Effector memory CD4-positive, alpha-beta T cell (primary cell): ENCODE measurements at regions not wholly inside any gene's neighbourhood (a gene's known extent, or its start where the extent isn't known, plus 50 kb on each side); places are given as distances from the start of the nearest gene placed in this dataset.

Source experiments
- DNase-seq, 3 donors: peaks; one replicate each; pipeline ENCODE4 v3.0.0-alpha.2; 2020
- H3K27ac ChIP-seq: 2 replicates; pipeline ENCODE4 v1.7.0; 2013; ENCODE audit warnings: mild to moderate bottlenecking, low read length, moderate library complexity; ENCODE audit not compliant: insufficient read depth, poor library complexity, severe bottlenecking
- H3K27me3 ChIP-seq: replicated peaks from 2 replicates; pipeline ENCODE4 v1.7.0; 2013; ENCODE audit warnings: mild to moderate bottlenecking, low read length; ENCODE audit not compliant: insufficient read depth, control insufficient read depth, poor library complexity, severe bottlenecking
- H3K36me3 ChIP-seq: 2 replicates; pipeline ENCODE4 v1.7.0; 2013; ENCODE audit warnings: mild to moderate bottlenecking, low read length, moderate library complexity; ENCODE audit not compliant: control insufficient read depth, insufficient read depth
- H3K4me1 ChIP-seq: 2 replicates; pipeline ENCODE4 v1.7.0; 2013; ENCODE audit warnings: low read length, mild to moderate bottlenecking; ENCODE audit not compliant: control insufficient read depth, insufficient read depth, poor library complexity, severe bottlenecking
- H3K4me3 ChIP-seq: 2 replicates; pipeline ENCODE4 v1.7.0; 2013; ENCODE audit warnings: low read length, low read depth, mild to moderate bottlenecking; ENCODE audit not compliant: insufficient read depth, poor library complexity, severe bottlenecking
- H3K9me3 ChIP-seq: 2 replicates; pipeline ENCODE4 v1.7.0; 2013; ENCODE audit warnings: mild to moderate bottlenecking, low read length, moderate library complexity; ENCODE audit not compliant: control insufficient read depth

- H3K36me3 ChIP-seq, result no peaks in the 10 kb centered on the region
- DNase-seq, result no peak
- H3K4me3 ChIP-seq, result no peak overlapping the region
- no peaks in the 10 kb centered on the region for H3K9me3 ChIP-seq
- no peak overlapping the region for H3K27ac ChIP-seq
- H3K27me3 ChIP-seq, result no peaks in the 10 kb centered on the region
- H3K4me1 ChIP-seq, result no peaks in the 10 kb centered on the region
These were observed 395.3 kb downstream of the TSN start for GRCh38 chr2:122150524-122151280.

- no peaks in the 10 kb centered on the region for H3K9me3 ChIP-seq
- DNase-seq, result no peak
- no peak overlapping the region for H3K4me3 ChIP-seq
- H3K27ac ChIP-seq, result no peak overlapping the region
- H3K4me1 ChIP-seq, result no peaks in the 10 kb centered on the region
- no peaks in the 10 kb centered on the region for H3K36me3 ChIP-seq
- H3K27me3 ChIP-seq, result no peaks in the 10 kb centered on the region
These were observed 397.1 kb downstream of the TSN start for GRCh38 chr2:122152571-122152970.

GRCh38 chr2:122156176-122156890 lies 400.9 kb downstream of the TSN start:
- no peak overlapping the region for H3K27ac ChIP-seq
- no peaks in the 10 kb centered on the region for H3K27me3 ChIP-seq
- no peaks in the 10 kb centered on the region for H3K4me1 ChIP-seq
- no peak for DNase-seq
- H3K9me3 ChIP-seq, result no peaks in the 10 kb centered on the region
- no peaks in the 10 kb centered on the region for H3K36me3 ChIP-seq
- H3K4me3 ChIP-seq, result no peak overlapping the region

- Histone ChIP-seq H3K27ac (no peak overlapping the region), H3K27me3 (no peaks in the 10 kb centered on the region), H3K4me3 (no peak overlapping the region), H3K36me3 (no peaks in the 10 kb centered on the region), H3K4me1 (no peaks in the 10 kb centered on the region), H3K9me3 (no peaks in the 10 kb centered on the region)
- no peak for DNase-seq
These were observed 401.7 kb downstream of the TSN start for GRCh38 chr2:122157158-122157557.

GRCh38 chr2:122163617-122164016 lies 408.2 kb downstream of the TSN start:
- H3K36me3 ChIP-seq, result no peaks in the 10 kb centered on the region
- H3K4me3 ChIP-seq, result no peak overlapping the region
- H3K27me3 ChIP-seq, result no peaks in the 10 kb centered on the region
- H3K4me1 ChIP-seq, result no peaks in the 10 kb centered on the region
- H3K27ac ChIP-seq, result no peak overlapping the region
- no peaks in the 10 kb centered on the region for H3K9me3 ChIP-seq
- DNase-seq, result no peak

GRCh38 chr2:122164964-122165363 lies 409.5 kb downstream of the TSN start:
- Histone ChIP-seq H3K36me3 (no peaks in the 10 kb centered on the region), H3K9me3 (no peaks in the 10 kb centered on the region)
- no peak for DNase-seq

GRCh38 chr2:122166820-122167219 lies 411.4 kb downstream of the TSN start:
- Histone ChIP-seq H3K4me1 (no peaks in the 10 kb centered on the region), H3K9me3 (no peaks in the 10 kb centered on the region), H3K36me3 (no peaks in the 10 kb centered on the region), H3K27me3 (no peaks in the 10 kb centered on the region), H3K4me3 (no peak overlapping the region), H3K27ac (no peak overlapping the region)
- no peak for DNase-seq

More at GRCh38 chr2:122164964-122165363, 409.5 kb downstream of the TSN start:
- Histone ChIP-seq H3K27ac (no peak overlapping the region), H3K4me1 (no peaks in the 10 kb centered on the region), H3K4me3 (no peak overlapping the region), H3K27me3 (no peaks in the 10 kb centered on the region)

- Histone ChIP-seq H3K4me3 (no peak overlapping the region), H3K27me3 (no peaks in the 10 kb centered on the region), H3K36me3 (no peaks in the 10 kb centered on the region), H3K4me1 (no peaks in the 10 kb centered on the region), H3K9me3 (no peaks in the 10 kb centered on the region), H3K27ac (no peak overlapping the region)
- no peak for DNase-seq
These were observed 412.1 kb downstream of the TSN start for GRCh38 chr2:122167515-122167914.

GRCh38 chr2:122168799-122169198 lies 413.3 kb downstream of the TSN start:
- Histone ChIP-seq H3K27me3 (no peaks in the 10 kb centered on the region), H3K4me3 (no peak overlapping the region), H3K36me3 (no peaks in the 10 kb centered on the region), H3K27ac (no peak overlapping the region), H3K9me3 (no peaks in the 10 kb centered on the region), H3K4me1 (no peaks in the 10 kb centered on the region)
- DNase-seq, result no peak

GRCh38 chr2:122172812-122173211 lies 417.4 kb downstream of the TSN start:
- no peaks in the 10 kb centered on the region for H3K36me3 ChIP-seq
- no peak for DNase-seq
- no peak overlapping the region for H3K27ac ChIP-seq
- H3K9me3 ChIP-seq, result no peaks in the 10 kb centered on the region
- no peaks in the 10 kb centered on the region for H3K27me3 ChIP-seq
- no peak overlapping the region for H3K4me3 ChIP-seq
- no peaks in the 10 kb centered on the region for H3K4me1 ChIP-seq
